ENCODE measurements at regions not wholly inside any gene's neighbourhood (a gene's known extent, or its start where the extent isn't known, plus 50 kb on each side); places are given as distances from the start of the nearest gene placed in this dataset.

- Histone ChIP-seq H3K27me3 (no peaks in the 10 kb centered on the region), H3K4me1 (no peaks in the 10 kb centered on the region), H3K9me3 (no peaks in the 10 kb centered on the region), H3K4me3 (no peak overlapping the region), H3K27ac (no peak overlapping the region), H3K36me3 (replicated peaks in 1 of 2; ENCODE audit: insufficient read depth in 1 of 2, low read depth in 2 of 2) (no peaks in the 10 kb centered on the region)
- intact Hi-C loops (cut with DNase I), result no loop called here
- 23 to 35% methylated on average over 2 of the region's 2 CpGs for WGBS, 2 donors
- no peak for TF ChIP-seq CTCF (IDR thresholded peaks at IDR 0.05)
- no peak for TF ChIP-seq POLR2A (IDR thresholded peaks at IDR 0.05)
- ATAC-seq (no peak), DNase-seq (no peak)
These were observed 1802.7 kb downstream of the SUCLG1 start for GRCh38 chr2:82656420-82656819.

- intact Hi-C loops (cut with DNase I), result no loop called here
- no peak for ATAC-seq
- Histone ChIP-seq H3K4me3 (no peak overlapping the region), H3K9me3 (no peaks in the 10 kb centered on the region), H3K27me3 (no peaks in the 10 kb centered on the region), H3K4me1 (no peaks in the 10 kb centered on the region), H3K27ac (no peak overlapping the region), H3K36me3 (replicated peaks in 1 of 2; ENCODE audit: insufficient read depth in 1 of 2, low read depth in 2 of 2) (no peaks in the 10 kb centered on the region)
- DNase-seq, result no peak
- no peak for TF ChIP-seq POLR2A (IDR thresholded peaks at IDR 0.05)
- TF ChIP-seq CTCF (IDR thresholded peaks at IDR 0.05), result no peak
These were observed 1807.0 kb downstream of the SUCLG1 start for GRCh38 chr2:82652117-82652516.

- Histone ChIP-seq H3K9me3 (no peaks in the 10 kb centered on the region), H3K4me1 (no peaks in the 10 kb centered on the region), H3K27me3 (no peaks in the 10 kb centered on the region), H3K36me3 (replicated peaks in 1 of 2; ENCODE audit: insufficient read depth in 1 of 2, low read depth in 2 of 2) (no peaks in the 10 kb centered on the region), H3K4me3 (no peak overlapping the region), H3K27ac (no peak overlapping the region)
- 56 to 63% methylated on average over 2 of the region's 2 CpGs for WGBS, 2 donors
- ATAC-seq (no peak), DNase-seq (no peak)
- TF ChIP-seq POLR2A (IDR thresholded peaks at IDR 0.05) (no peak), CTCF (IDR thresholded peaks at IDR 0.05) (no peak)
- intact Hi-C loops (cut with DNase I), result no loop called here
These were observed 1809.0 kb downstream of the SUCLG1 start for GRCh38 chr2:82650038-82650437.

- intact Hi-C loops (cut with DNase I), result no loop called here
- TF ChIP-seq POLR2A (IDR thresholded peaks at IDR 0.05) (no peak), CTCF (IDR thresholded peaks at IDR 0.05) (no peak)
- ATAC-seq, result no peak
- Histone ChIP-seq H3K4me1 (no peaks in the 10 kb centered on the region), H3K9me3 (no peaks in the 10 kb centered on the region), H3K27me3 (no peaks in the 10 kb centered on the region), H3K27ac (no peak overlapping the region), H3K4me3 (no peak overlapping the region), H3K36me3 (replicated peaks in 1 of 2; ENCODE audit: insufficient read depth in 1 of 2, low read depth in 2 of 2) (no peaks in the 10 kb centered on the region)
- no peak for DNase-seq
- WGBS, 2 donors, result 65% methylated on average over 2 of the region's 2 CpGs; no CpG with 5 or more reads in 1 of the 2 donors
These were observed 1817.4 kb downstream of the SUCLG1 start for GRCh38 chr2:82641598-82642180.

- Histone ChIP-seq H3K4me1 (no peaks in the 10 kb centered on the region), H3K36me3 (replicated peaks in 1 of 2; ENCODE audit: insufficient read depth in 1 of 2, low read depth in 2 of 2) (no peaks in the 10 kb centered on the region), H3K27ac (no peak overlapping the region), H3K27me3 (no peaks in the 10 kb centered on the region), H3K9me3 (no peaks in the 10 kb centered on the region), H3K4me3 (no peak overlapping the region)
- ATAC-seq (no peak), DNase-seq (no peak)
- WGBS, 2 donors, result 75 to 91% methylated on average over 3 of the region's 3 CpGs
- TF ChIP-seq CTCF (IDR thresholded peaks at IDR 0.05) (no peak), POLR2A (IDR thresholded peaks at IDR 0.05) (no peak)
- intact Hi-C loops (cut with DNase I), result no loop called here
These were observed 1822.6 kb downstream of the SUCLG1 start for GRCh38 chr2:82636402-82637020.

Data from body of pancreas (tissue), 4 donors.